Activated T-helper 17 cell treated with anti-CD3 and anti-CD28 coated beads, Interleukin-2, amount 50 U/mL, for 72 hours (primary cell): ENCODE measurements at regions not wholly inside any gene's neighbourhood (a gene's known extent, or its start where the extent isn't known, plus 50 kb on each side); places are given as distances from the start of the nearest gene placed in this dataset.
"Not testable (repeated sequence)": the region's sequence is repeated elsewhere in the genome, so short reads cannot be mapped to it uniquely, and the experiment has no call there.

Experiments used
- ATAC-seq: fragments of 150-1000 bp; cut with Tn5 transposase; replicated peaks from 2 replicates; pipeline ENCODE4 v1.10.0; 2021; ENCODE audit warnings: mild to moderate bottlenecking, moderate library complexity
- H3K27ac Mint-ChIP-seq: one replicate; pipeline ENCODE4 v1.8.0; 2022; ENCODE audit warnings: mixed read lengths
- H3K27me3 Mint-ChIP-seq: one replicate; pipeline ENCODE4 v1.8.0; 2022; ENCODE audit warnings: mixed read lengths
- H3K36me3 Mint-ChIP-seq: one replicate; pipeline ENCODE4 v1.8.0; 2022; ENCODE audit warnings: low read depth, mild to moderate bottlenecking, mixed read lengths
- H3K4me1 Mint-ChIP-seq: one replicate; pipeline ENCODE4 v1.8.0; 2022; ENCODE audit warnings: mixed read lengths
- H3K4me3 Mint-ChIP-seq: one replicate; pipeline ENCODE4 v1.8.0; 2022; ENCODE audit warnings: mild to moderate bottlenecking, mixed read lengths
- H3K9me3 Mint-ChIP-seq: one replicate; pipeline ENCODE4 v1.8.0; 2022; ENCODE audit warnings: mixed read lengths

GRCh38 chr4:138866314-138866713, 149.3 kb upstream of the NOCT start:
- Mint-ChIP-seq H3K36me3 (no peaks in the 10 kb centered on the region), H3K4me1 (no peaks in the 10 kb centered on the region), H3K4me3 (no peak overlapping the region), H3K9me3 (no peaks in the 10 kb centered on the region), H3K27me3 (peaks cover 10% of the 10 kb centered on the region), H3K27ac (no peak overlapping the region)
- ATAC-seq = no peak

- Mint-ChIP-seq H3K36me3 (no peaks in the 10 kb centered on the region), H3K27me3 (peaks cover 8% of the 10 kb centered on the region), H3K27ac (no peak overlapping the region), H3K9me3 (no peaks in the 10 kb centered on the region), H3K4me3 (no peak overlapping the region), H3K4me1 (no peaks in the 10 kb centered on the region)
- no peak for ATAC-seq
Observed at GRCh38 chr4:138865765-138866164, 149.8 kb upstream of the NOCT start.

- Mint-ChIP-seq H3K27ac (no peak overlapping the region), H3K4me3 (no peak overlapping the region), H3K27me3 (peaks cover 8% of the 10 kb centered on the region), H3K9me3 (no peaks in the 10 kb centered on the region), H3K36me3 (no peaks in the 10 kb centered on the region), H3K4me1 (no peaks in the 10 kb centered on the region)
- no peak for ATAC-seq
Observed at GRCh38 chr4:138864961-138865720, 150.4 kb upstream of the NOCT start.

DNA sequence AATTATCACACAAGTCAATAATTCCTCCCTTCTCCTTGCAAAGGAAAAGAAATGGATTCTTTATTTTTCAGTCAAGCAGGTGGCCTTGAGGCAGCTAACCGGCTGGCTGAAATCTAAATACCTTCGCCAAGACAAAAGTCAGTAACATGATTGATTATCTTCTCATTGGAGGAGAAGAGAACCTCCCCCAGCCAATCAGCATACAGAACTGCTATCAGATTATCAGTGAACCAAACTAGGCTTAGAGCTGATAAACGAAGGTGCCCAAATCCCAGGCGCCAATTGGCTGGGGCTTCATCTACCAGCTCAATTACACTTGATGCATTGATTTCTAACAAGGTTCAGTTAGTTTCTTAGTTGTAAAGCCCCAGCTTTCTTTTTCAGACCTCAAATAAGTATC, 152.4 kb upstream of the NOCT start:
- no peak for ATAC-seq
- Mint-ChIP-seq H3K36me3 (no peaks in the 10 kb centered on the region), H3K4me3 (no peak overlapping the region), H3K4me1 (no peaks in the 10 kb centered on the region), H3K27ac (no peak overlapping the region), H3K27me3 (peaks cover 8% of the 10 kb centered on the region), H3K9me3 (no peaks in the 10 kb centered on the region)

GRCh38 chr4:138861135-138861534, 154.4 kb upstream of the NOCT start:
- ATAC-seq = no peak
- Mint-ChIP-seq H3K36me3 (no peaks in the 10 kb centered on the region), H3K27me3 (peaks cover 9% of the 10 kb centered on the region), H3K4me3 (no peak overlapping the region), H3K9me3 (no peaks in the 10 kb centered on the region), H3K4me1 (no peaks in the 10 kb centered on the region), H3K27ac (no peak overlapping the region)

GRCh38 chr4:138860357-138860756, 155.2 kb upstream of the NOCT start:
- not testable (repeated sequence) for ATAC-seq, H3K36me3 Mint-ChIP-seq, H3K4me3 Mint-ChIP-seq

DNA sequence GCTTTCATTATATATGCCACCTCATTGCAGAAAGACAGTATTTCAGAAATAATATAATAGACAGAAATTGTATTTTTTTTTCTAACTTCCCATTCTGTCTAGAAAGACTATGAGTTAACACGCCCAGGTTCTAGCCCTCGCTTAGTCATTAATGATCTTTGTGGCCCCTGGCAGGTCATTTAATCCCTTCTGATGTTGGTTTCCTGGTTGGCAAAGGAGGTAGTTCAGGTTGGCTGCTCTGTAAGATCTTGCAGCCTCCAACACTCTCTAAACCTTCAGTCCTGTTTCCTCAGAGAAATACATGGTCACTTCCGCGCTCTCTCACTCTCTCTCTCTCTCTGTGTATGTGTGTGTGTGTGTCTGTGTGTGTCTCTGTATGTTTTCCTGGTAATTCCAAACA, 156.3 kb upstream of the NOCT start:
- H3K9me3 Mint-ChIP-seq = no peaks in the 10 kb centered on the region
- H3K4me1 Mint-ChIP-seq = no peaks in the 10 kb centered on the region
- H3K4me3 Mint-ChIP-seq = no peak overlapping the region
- peaks cover 16% of the 10 kb centered on the region for H3K27me3 Mint-ChIP-seq
- no peaks in the 10 kb centered on the region for H3K36me3 Mint-ChIP-seq
- H3K27ac Mint-ChIP-seq = no peak overlapping the region
- no peak for ATAC-seq

More at GRCh38 chr4:138860357-138860756, 155.2 kb upstream of the NOCT start:
- not testable (repeated sequence) for H3K4me1 Mint-ChIP-seq, H3K9me3 Mint-ChIP-seq, H3K27ac Mint-ChIP-seq
- peaks cover 16% of the 10 kb centered on the region for H3K27me3 Mint-ChIP-seq

DNA sequence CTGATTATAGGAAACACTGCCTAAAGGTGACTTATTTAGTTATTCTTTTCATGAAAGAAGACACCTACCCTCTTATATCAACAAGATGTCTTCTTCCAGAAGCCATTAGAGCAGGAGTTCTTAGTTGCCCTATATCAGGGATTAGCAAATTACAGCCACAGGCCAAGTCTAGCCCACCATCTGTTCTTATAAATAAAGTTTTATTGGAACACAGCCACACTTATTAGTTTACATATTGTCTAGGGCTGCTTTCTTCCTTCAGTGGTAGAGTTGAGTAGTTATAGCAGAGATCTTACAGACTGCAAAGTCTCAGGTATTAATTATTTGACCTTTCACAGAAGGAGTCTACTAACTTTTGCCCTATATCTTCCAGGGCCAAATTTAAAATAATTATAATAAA, 157.2 kb upstream of the NOCT start:
- Mint-ChIP-seq H3K4me3 (no peak overlapping the region), H3K9me3 (no peaks in the 10 kb centered on the region), H3K36me3 (no peaks in the 10 kb centered on the region), H3K27ac (no peak overlapping the region), H3K27me3 (peaks cover 16% of the 10 kb centered on the region), H3K4me1 (no peaks in the 10 kb centered on the region)
- ATAC-seq = no peak

GRCh38 chr4:138857416-138857815, 158.2 kb upstream of the NOCT start:
- no peak for ATAC-seq
- H3K27ac Mint-ChIP-seq = no peak overlapping the region
- H3K27me3 Mint-ChIP-seq = peaks cover 16% of the 10 kb centered on the region
- H3K36me3 Mint-ChIP-seq = no peaks in the 10 kb centered on the region
- no peaks in the 10 kb centered on the region for H3K4me1 Mint-ChIP-seq
- H3K9me3 Mint-ChIP-seq = no peaks in the 10 kb centered on the region
- H3K4me3 Mint-ChIP-seq = no peak overlapping the region

DNA sequence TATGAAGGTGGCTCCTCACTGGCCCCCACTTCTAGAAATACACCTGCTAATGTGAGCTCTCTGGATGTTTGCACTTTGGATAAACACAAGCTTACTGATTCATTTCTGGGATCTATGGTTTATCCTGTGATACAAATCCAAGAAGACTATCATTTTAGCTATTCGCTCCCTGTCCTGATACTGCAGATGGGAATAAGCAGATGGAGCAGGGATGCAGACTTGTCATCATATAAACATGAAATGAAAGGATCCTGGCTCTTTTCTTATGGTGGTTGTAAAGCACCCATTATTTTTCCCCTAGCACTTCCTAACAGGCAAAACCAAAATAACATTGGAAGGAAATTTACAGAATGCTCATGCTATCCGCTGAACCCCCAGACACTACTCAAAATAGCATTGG, 162.9 kb upstream of the NOCT start:
- no peaks in the 10 kb centered on the region for H3K4me1 Mint-ChIP-seq
- H3K27ac Mint-ChIP-seq = no peak overlapping the region
- H3K9me3 Mint-ChIP-seq = no peaks in the 10 kb centered on the region
- H3K4me3 Mint-ChIP-seq = no peak overlapping the region
- no peak for ATAC-seq
- H3K36me3 Mint-ChIP-seq = no peaks in the 10 kb centered on the region
- H3K27me3 Mint-ChIP-seq = peaks cover 15% of the 10 kb centered on the region

- H3K4me3 Mint-ChIP-seq = no peak overlapping the region
- H3K27ac Mint-ChIP-seq = no peak overlapping the region
- no peaks in the 10 kb centered on the region for H3K36me3 Mint-ChIP-seq
- no peaks in the 10 kb centered on the region for H3K9me3 Mint-ChIP-seq
- no peaks in the 10 kb centered on the region for H3K4me1 Mint-ChIP-seq
- H3K27me3 Mint-ChIP-seq = peaks cover 18% of the 10 kb centered on the region
- no peak for ATAC-seq
Observed at GRCh38 chr4:138851391-138852335, 163.9 kb upstream of the NOCT start.

- ATAC-seq = no peak
- Mint-ChIP-seq H3K27me3 (peaks cover 19% of the 10 kb centered on the region), H3K4me1 (no peaks in the 10 kb centered on the region), H3K36me3 (no peaks in the 10 kb centered on the region), H3K9me3 (no peaks in the 10 kb centered on the region), H3K27ac (no peak overlapping the region), H3K4me3 (no peak overlapping the region)
Observed at GRCh38 chr4:138845664-138846063, 169.9 kb upstream of the NOCT start.

DNA sequence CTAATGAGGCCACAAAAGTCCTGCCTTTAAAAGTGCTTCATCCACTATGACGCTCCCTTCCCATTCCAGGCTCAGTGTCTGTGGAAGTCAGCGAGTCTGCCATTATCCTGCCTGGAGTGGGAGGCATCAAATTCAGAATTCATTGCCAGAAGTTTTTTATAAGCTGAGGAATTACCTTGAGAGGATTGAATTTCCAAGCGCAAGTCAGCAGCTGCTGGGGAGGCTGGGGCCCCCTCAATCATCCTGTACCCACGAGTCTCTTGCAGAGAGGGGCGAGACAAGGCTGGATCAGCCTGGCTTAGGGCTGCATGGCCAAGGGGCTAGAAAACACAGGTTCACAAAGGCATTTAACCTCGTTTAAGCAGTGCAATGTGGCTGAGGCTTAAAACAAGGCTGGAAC, 170.5 kb upstream of the NOCT start:
- Mint-ChIP-seq H3K4me3 (no peak overlapping the region), H3K27ac (no peak overlapping the region), H3K36me3 (no peaks in the 10 kb centered on the region), H3K9me3 (no peaks in the 10 kb centered on the region), H3K4me1 (no peaks in the 10 kb centered on the region), H3K27me3 (peaks cover 18% of the 10 kb centered on the region)
- no peak for ATAC-seq

- peaks cover 18% of the 10 kb centered on the region for H3K27me3 Mint-ChIP-seq
- no peak for ATAC-seq
- H3K4me3 Mint-ChIP-seq = no peak overlapping the region
- no peaks in the 10 kb centered on the region for H3K9me3 Mint-ChIP-seq
- H3K27ac Mint-ChIP-seq = no peak overlapping the region
- H3K36me3 Mint-ChIP-seq = no peaks in the 10 kb centered on the region
- no peaks in the 10 kb centered on the region for H3K4me1 Mint-ChIP-seq
Observed at GRCh38 chr4:138843616-138844015, 172.0 kb upstream of the NOCT start.

DNA sequence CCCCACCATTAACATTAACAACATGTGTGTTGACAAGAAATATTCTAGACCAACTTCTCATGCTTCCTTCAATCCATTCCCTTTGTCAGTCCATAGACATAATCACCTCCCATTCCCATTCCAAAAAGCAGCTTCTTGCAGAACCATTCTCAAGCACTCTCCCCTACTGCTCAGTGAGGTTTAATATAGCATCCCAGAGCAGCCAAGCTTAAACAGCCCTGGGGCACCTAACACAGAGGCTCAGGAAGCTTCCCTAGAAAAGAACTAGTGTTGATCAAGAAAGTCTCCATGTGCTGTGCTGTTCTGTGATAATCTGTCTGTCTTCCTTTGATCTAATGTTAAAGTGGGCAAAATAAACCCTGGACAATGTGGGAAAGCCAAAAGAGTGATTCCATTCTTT, 174.2 kb upstream of the NOCT start:
- H3K4me1 Mint-ChIP-seq = no peaks in the 10 kb centered on the region
- no peak overlapping the region for H3K4me3 Mint-ChIP-seq
- no peaks in the 10 kb centered on the region for H3K9me3 Mint-ChIP-seq
- H3K27me3 Mint-ChIP-seq = peaks cover 18% of the 10 kb centered on the region
- H3K36me3 Mint-ChIP-seq = no peaks in the 10 kb centered on the region
- ATAC-seq = no peak
- no peak overlapping the region for H3K27ac Mint-ChIP-seq
